HepG2 (cell line): ENCODE measurements at regions not wholly inside any gene's neighbourhood (a gene's known extent, or its start where the extent isn't known, plus 50 kb on each side); places are given as distances from the start of the nearest gene placed in this dataset.

Source experiments
- CHCHD3 ChIP-seq: sonication (generic); formaldehyde crosslinking; IDR thresholded peaks from 2 replicates; pipeline ENCODE4 v1.8.0; 2022; ENCODE audit warnings: mild to moderate bottlenecking, missing genetic modification reagents, moderate library complexity
- ISX ChIP-seq: sonication (generic); formaldehyde crosslinking; conservative IDR thresholded peaks from 2 replicates; pipeline ENCODE4 v1.5.0; 2020; ENCODE audit warnings: missing genetic modification reagents
- KLF13 ChIP-seq: sonication (generic); formaldehyde crosslinking; IDR thresholded peaks from 2 replicates; pipeline ENCODE4 v1.4.0; 2020; ENCODE audit warnings: mild to moderate bottlenecking, missing genetic modification reagents
- REPIN1 ChIP-seq: sonication (generic); formaldehyde crosslinking; IDR thresholded peaks from 2 replicates; pipeline ENCODE4 v1.8.0; 2022; ENCODE audit warnings: missing genetic modification reagents, low read depth, mild to moderate bottlenecking, borderline replicate concordance
- SMAD1 ChIP-seq: sonication (generic); formaldehyde crosslinking; IDR thresholded peaks from 2 replicates; pipeline ENCODE4 v1.4.0; 2020; ENCODE audit warnings: missing genetic modification reagents, low read depth, mild to moderate bottlenecking, borderline replicate concordance
- ZNF224 ChIP-seq: sonication (generic); formaldehyde crosslinking; IDR thresholded peaks from 2 replicates; pipeline ENCODE4 v1.5.0; 2020; ENCODE audit warnings: mild to moderate bottlenecking, missing genetic modification reagents
- ZNF780A ChIP-seq: sonication (generic); formaldehyde crosslinking; IDR thresholded peaks from 2 replicates; pipeline ENCODE4 v1.8.0; 2022; ENCODE audit warnings: mild to moderate bottlenecking, missing genetic modification reagents, moderate library complexity
- ZNF839 ChIP-seq: sonication (generic); formaldehyde crosslinking; IDR thresholded peaks from 2 replicates; pipeline ENCODE4 v1.4.0; 2020; ENCODE audit warnings: missing genetic modification reagents, mild to moderate bottlenecking, borderline replicate concordance
- TF ChIP-seq, protein P1 (sequence below): IDR thresholded peaks from 2 replicates; pipeline ENCODE4 v1.6.1; 2016; ENCODE audit warnings: low read depth, missing genetic modification reagents, missing compliant biosample characterization
- TF ChIP-seq, protein P2 (sequence below): sonication (generic); formaldehyde crosslinking; conservative IDR thresholded peaks from 2 replicates; pipeline ENCODE4 v1.5.0; 2020; ENCODE audit warnings: missing genetic modification reagents
- TF ChIP-seq, protein P3 (sequence below): sonication (generic); formaldehyde crosslinking; IDR thresholded peaks from 2 replicates; pipeline ENCODE4 v1.9.0; 2021; ENCODE audit warnings: missing genetic modification reagents, borderline replicate concordance
- TF ChIP-seq, protein P4 (sequence below): sonication (generic); formaldehyde crosslinking; IDR thresholded peaks from 2 replicates; pipeline ENCODE4 v1.5.0; 2020; ENCODE audit warnings: missing genetic modification reagents
- TF ChIP-seq, protein P5 (sequence below): sonication (generic); formaldehyde crosslinking; IDR thresholded peaks from 2 replicates; pipeline ENCODE4 v1.8.0; 2022; ENCODE audit warnings: missing genetic modification reagents, mild to moderate bottlenecking, inconsistent platforms, borderline replicate concordance
- TF ChIP-seq, protein P6 (sequence below): sonication (generic); formaldehyde crosslinking; IDR thresholded peaks from 2 replicates; pipeline ENCODE4 v1.8.0; 2022; ENCODE audit warnings: mild to moderate bottlenecking, missing genetic modification reagents; ENCODE audit not compliant: insufficient replicate concordance

DNA sequence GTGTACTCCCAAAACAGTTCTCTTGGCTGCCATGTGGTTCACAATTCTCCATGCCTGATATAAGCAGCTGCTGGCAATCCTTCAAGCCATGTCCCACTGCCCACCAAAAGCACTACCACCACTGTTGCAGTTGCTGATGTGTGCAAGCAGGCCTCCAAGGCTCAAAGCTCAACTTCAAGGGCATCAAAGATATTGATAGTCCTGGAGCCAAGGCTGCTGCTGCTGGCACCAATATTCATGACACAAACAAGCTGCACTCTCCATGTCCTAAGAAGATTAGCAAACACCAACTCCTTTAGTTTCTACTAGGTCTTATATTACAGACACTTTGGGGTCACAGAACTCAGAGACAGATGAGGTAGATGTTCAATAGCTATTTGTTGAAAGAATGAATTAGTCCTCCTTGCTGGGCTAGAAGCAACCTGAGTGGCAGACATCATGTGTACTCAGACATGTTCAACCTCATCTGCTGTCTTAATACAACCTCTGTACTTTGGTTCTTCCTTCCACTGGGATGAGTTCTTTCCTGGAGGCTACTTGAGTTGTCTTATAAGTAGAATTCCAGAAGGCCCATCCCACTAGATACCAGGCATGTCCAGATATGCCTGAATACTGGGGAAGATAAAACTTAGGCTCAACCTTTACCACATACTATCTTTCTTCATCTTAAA lies 104.5 kb upstream of the UGP2 start (continued):
- TF ChIP-seq, protein P1, sequence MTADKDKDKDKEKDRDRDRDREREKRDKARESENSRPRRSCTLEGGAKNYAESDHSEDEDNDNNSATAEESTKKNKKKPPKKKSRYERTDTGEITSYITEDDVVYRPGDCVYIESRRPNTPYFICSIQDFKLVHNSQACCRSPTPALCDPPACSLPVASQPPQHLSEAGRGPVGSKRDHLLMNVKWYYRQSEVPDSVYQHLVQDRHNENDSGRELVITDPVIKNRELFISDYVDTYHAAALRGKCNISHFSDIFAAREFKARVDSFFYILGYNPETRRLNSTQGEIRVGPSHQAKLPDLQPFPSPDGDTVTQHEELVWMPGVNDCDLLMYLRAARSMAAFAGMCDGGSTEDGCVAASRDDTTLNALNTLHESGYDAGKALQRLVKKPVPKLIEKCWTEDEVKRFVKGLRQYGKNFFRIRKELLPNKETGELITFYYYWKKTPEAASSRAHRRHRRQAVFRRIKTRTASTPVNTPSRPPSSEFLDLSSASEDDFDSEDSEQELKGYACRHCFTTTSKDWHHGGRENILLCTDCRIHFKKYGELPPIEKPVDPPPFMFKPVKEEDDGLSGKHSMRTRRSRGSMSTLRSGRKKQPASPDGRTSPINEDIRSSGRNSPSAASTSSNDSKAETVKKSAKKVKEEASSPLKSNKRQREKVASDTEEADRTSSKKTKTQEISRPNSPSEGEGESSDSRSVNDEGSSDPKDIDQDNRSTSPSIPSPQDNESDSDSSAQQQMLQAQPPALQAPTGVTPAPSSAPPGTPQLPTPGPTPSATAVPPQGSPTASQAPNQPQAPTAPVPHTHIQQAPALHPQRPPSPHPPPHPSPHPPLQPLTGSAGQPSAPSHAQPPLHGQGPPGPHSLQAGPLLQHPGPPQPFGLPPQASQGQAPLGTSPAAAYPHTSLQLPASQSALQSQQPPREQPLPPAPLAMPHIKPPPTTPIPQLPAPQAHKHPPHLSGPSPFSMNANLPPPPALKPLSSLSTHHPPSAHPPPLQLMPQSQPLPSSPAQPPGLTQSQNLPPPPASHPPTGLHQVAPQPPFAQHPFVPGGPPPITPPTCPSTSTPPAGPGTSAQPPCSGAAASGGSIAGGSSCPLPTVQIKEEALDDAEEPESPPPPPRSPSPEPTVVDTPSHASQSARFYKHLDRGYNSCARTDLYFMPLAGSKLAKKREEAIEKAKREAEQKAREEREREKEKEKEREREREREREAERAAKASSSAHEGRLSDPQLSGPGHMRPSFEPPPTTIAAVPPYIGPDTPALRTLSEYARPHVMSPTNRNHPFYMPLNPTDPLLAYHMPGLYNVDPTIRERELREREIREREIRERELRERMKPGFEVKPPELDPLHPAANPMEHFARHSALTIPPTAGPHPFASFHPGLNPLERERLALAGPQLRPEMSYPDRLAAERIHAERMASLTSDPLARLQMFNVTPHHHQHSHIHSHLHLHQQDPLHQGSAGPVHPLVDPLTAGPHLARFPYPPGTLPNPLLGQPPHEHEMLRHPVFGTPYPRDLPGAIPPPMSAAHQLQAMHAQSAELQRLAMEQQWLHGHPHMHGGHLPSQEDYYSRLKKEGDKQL (CRISPR knock-in tag), result 0 out of 2 replicates have a peak, but pooled peaks have one; percentile 26
- TF ChIP-seq ZNF224 (CRISPR knock-in tag) (no peak), ZNF780A (CRISPR knock-in tag) (no peak), KLF13 (no peak), SMAD1 (no peak), CHCHD3 (CRISPR knock-in tag) (no peak), ISX (CRISPR knock-in tag) (no peak), REPIN1 (CRISPR knock-in tag) (peak; percentile 91), ZNF839 (CRISPR knock-in tag) (no peak)
- TF ChIP-seq, protein P2, sequence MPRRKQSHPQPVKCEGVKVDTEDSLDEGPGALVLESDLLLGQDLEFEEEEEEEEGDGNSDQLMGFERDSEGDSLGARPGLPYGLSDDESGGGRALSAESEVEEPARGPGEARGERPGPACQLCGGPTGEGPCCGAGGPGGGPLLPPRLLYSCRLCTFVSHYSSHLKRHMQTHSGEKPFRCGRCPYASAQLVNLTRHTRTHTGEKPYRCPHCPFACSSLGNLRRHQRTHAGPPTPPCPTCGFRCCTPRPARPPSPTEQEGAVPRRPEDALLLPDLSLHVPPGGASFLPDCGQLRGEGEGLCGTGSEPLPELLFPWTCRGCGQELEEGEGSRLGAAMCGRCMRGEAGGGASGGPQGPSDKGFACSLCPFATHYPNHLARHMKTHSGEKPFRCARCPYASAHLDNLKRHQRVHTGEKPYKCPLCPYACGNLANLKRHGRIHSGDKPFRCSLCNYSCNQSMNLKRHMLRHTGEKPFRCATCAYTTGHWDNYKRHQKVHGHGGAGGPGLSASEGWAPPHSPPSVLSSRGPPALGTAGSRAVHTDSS (CRISPR knock-in tag), result no peak
- TF ChIP-seq, protein P3, sequence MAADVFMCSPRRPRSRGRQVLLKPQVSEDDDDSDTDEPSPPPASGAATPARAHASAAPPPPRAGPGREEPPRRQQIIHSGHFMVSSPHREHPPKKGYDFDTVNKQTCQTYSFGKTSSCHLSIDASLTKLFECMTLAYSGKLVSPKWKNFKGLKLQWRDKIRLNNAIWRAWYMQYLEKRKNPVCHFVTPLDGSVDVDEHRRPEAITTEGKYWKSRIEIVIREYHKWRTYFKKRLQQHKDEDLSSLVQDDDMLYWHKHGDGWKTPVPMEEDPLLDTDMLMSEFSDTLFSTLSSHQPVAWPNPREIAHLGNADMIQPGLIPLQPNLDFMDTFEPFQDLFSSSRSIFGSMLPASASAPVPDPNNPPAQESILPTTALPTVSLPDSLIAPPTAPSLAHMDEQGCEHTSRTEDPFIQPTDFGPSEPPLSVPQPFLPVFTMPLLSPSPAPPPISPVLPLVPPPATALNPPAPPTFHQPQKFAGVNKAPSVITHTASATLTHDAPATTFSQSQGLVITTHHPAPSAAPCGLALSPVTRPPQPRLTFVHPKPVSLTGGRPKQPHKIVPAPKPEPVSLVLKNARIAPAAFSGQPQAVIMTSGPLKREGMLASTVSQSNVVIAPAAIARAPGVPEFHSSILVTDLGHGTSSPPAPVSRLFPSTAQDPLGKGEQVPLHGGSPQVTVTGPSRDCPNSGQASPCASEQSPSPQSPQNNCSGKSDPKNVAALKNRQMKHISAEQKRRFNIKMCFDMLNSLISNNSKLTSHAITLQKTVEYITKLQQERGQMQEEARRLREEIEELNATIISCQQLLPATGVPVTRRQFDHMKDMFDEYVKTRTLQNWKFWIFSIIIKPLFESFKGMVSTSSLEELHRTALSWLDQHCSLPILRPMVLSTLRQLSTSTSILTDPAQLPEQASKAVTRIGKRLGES, result no peak
- TF ChIP-seq, protein P4, sequence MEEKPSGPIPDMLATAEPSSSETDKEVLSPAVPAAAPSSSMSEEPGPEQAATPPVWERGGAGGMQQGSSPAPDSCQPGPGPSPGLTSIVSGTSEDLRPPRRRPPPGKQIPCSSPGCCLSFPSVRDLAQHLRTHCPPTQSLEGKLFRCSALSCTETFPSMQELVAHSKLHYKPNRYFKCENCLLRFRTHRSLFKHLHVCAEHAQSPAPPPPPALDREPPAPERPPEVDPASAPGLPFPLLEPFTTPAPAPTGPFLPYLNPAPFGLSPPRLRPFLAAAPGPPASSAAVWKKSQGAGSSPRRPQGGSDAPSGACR, result no peak
- TF ChIP-seq, protein P5, sequence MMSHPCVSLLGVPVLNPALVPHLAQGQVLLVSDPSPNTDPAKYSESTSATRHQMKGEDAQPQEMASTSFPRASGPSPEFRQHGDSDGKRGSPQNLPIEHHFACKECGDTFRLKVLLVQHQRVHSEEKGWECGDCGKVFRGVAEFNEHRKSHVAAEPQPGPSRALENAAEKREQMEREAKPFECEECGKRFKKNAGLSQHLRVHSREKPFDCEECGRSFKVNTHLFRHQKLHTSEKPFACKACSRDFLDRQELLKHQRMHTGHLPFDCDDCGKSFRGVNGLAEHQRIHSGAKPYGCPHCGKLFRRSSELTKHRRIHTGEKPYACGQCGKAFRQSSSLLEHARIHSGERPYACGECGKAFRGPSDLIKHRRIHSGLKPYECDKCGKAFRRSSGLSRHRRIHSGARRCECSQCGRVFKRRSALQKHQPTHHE (CRISPR knock-in tag), result peak; percentile 36; the same call in 1 of the 2 replicates
- TF ChIP-seq, protein P6, sequence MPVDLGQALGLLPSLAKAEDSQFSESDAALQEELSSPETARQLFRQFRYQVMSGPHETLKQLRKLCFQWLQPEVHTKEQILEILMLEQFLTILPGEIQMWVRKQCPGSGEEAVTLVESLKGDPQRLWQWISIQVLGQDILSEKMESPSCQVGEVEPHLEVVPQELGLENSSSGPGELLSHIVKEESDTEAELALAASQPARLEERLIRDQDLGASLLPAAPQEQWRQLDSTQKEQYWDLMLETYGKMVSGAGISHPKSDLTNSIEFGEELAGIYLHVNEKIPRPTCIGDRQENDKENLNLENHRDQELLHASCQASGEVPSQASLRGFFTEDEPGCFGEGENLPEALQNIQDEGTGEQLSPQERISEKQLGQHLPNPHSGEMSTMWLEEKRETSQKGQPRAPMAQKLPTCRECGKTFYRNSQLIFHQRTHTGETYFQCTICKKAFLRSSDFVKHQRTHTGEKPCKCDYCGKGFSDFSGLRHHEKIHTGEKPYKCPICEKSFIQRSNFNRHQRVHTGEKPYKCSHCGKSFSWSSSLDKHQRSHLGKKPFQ (CRISPR knock-in tag), result no peak
